ENCODE measurements at regions not wholly inside any gene's neighbourhood (a gene's known extent, or its start where the extent isn't known, plus 50 kb on each side); places are given as distances from the start of the nearest gene placed in this dataset.
"Not testable (repeated sequence)": the region's sequence is repeated elsewhere in the genome, so short reads cannot be mapped to it uniquely, and the experiment has no call there.

DNA sequence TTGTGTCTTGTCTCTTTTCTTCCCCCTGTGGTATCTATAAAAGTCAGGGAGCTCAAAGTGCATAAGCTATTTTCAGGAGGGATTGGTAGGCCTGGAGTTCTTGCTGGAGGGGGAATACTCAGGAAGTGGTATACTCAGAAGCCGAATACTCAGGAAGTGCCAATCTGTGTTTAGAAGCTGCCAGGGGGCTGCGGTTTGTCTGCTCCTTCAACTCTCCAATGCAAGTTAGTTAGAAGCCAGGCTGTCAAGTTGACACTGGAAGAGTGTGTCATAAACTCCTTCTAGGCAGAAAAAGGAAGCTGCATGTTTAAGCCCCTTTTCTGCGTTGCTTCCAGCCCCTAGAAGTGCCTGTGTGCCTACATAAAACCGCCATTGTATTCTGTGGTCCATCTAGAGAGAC, 366.5 kb downstream of the TAF11L14 start:
- Histone ChIP-seq H3K4me2 (ENCODE audit: low read length) (no peak overlapping the region), H3K27me3 (ENCODE audit: insufficient read depth, low read length) (no peaks in the 10 kb centered on the region), H3K9ac (ENCODE audit: low read length) (no peak overlapping the region), H2AK5ac (ENCODE audit: low read length) (no peak overlapping the region), H3K9me3 (ENCODE audit: insufficient read depth, low read depth, low read length) (no peaks in the 10 kb centered on the region), H3K23ac (ENCODE audit: low read length) (no peak overlapping the region), H3K4me3 (ENCODE audit: low read depth, low read length) (no peak overlapping the region), H2BK12ac (ENCODE audit: low read length) (no peak overlapping the region), H4K12ac (ENCODE audit: low read depth, low read length) (no peak overlapping the region), H3K27ac (ENCODE audit: low read depth, low read length) (no peak overlapping the region), H3K4me1 (ENCODE audit: control insufficient read depth in 1 of 2, insufficient read depth in 2 of 2, low read length in 2 of 2) (peaks cover 2 to 4% of the 10 kb centered on the region in 2 experiments), H3K14ac (ENCODE audit: low read length) (no peak overlapping the region), H3K79me2 (ENCODE audit: control insufficient read depth, insufficient read depth, low read length, poor library complexity) (no peaks in the 10 kb centered on the region), H3K36me3 (ENCODE audit: control insufficient read depth in 1 of 2, insufficient read depth in 2 of 2, low read length in 2 of 2) (no peaks in the 10 kb centered on the region), H4K8ac (ENCODE audit: low read depth, low read length) (no peak overlapping the region), H2AFZ (ENCODE audit: insufficient read depth, low read length, poor library complexity) (no peak overlapping the region), H2BK120ac (ENCODE audit: insufficient read depth, low read length, poor library complexity) (no peak overlapping the region), H4K91ac (ENCODE audit: low read depth, low read length) (no peak overlapping the region), H2BK5ac (ENCODE audit: low read depth, low read length, poor library complexity) (no peak overlapping the region), H3K4ac (ENCODE audit: low read depth, low read length) (no peak overlapping the region), H3K18ac (ENCODE audit: low read length) (no peak overlapping the region), H3K79me1 (ENCODE audit: low read length) (no peaks in the 10 kb centered on the region)
- no peak for DNase-seq
- no CpG with 5 or more reads among the region's 4 CpGs for WGBS (ENCODE audit: extremely low coverage, insufficient coverage, insufficient read length)

DNA sequence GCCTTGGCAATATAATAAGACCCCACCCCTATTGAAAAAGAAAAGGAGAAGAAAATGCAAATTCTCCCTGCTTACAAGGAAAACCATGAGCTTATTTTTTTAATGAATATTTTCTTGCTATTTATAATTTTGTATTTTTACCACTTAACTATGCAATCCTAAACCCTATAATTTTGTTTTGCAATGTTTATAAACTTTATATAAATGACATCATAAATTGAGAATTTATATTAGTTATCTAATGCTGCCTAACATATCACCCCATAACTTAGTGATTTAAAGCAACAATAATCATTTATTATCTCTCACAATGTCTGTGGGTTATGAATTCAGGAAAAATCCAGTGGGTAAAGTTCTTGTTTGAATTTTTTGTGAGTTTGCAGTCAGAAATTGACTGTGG, 369.1 kb downstream of the TAF11L14 start:
- Histone ChIP-seq H2AK5ac (ENCODE audit: low read length) (no peak overlapping the region), H3K9me3 (ENCODE audit: insufficient read depth, low read depth, low read length) (no peaks in the 10 kb centered on the region), H3K27ac (ENCODE audit: low read depth, low read length) (no peak overlapping the region), H3K18ac (ENCODE audit: low read length) (no peak overlapping the region), H3K79me1 (ENCODE audit: low read length) (no peaks in the 10 kb centered on the region), H3K36me3 (ENCODE audit: control insufficient read depth in 1 of 2, insufficient read depth in 2 of 2, low read length in 2 of 2) (no peaks in the 10 kb centered on the region), H3K23ac (ENCODE audit: low read length) (no peak overlapping the region), H2AFZ (ENCODE audit: insufficient read depth, low read length, poor library complexity) (no peak overlapping the region), H3K9ac (ENCODE audit: low read length) (no peak overlapping the region), H3K14ac (ENCODE audit: low read length) (no peak overlapping the region), H3K4me3 (ENCODE audit: low read depth, low read length) (no peak overlapping the region), H3K79me2 (ENCODE audit: control insufficient read depth, insufficient read depth, low read length, poor library complexity) (no peaks in the 10 kb centered on the region), H2BK5ac (ENCODE audit: low read depth, low read length, poor library complexity) (no peak overlapping the region), H3K4me2 (ENCODE audit: low read length) (no peak overlapping the region), H3K27me3 (ENCODE audit: insufficient read depth, low read length) (no peaks in the 10 kb centered on the region), H3K4ac (ENCODE audit: low read depth, low read length) (no peak overlapping the region), H2BK12ac (ENCODE audit: low read length) (no peak overlapping the region), H4K12ac (ENCODE audit: low read depth, low read length) (no peak overlapping the region), H3K4me1 (ENCODE audit: control insufficient read depth in 1 of 2, insufficient read depth in 2 of 2, low read length in 2 of 2) (peaks cover 2 to 4% of the 10 kb centered on the region in 2 experiments), H2BK120ac (ENCODE audit: insufficient read depth, low read length, poor library complexity) (no peak overlapping the region), H4K91ac (ENCODE audit: low read depth, low read length) (no peak overlapping the region), H4K8ac (ENCODE audit: low read depth, low read length) (no peak overlapping the region)
- DNase-seq = no peak

DNA sequence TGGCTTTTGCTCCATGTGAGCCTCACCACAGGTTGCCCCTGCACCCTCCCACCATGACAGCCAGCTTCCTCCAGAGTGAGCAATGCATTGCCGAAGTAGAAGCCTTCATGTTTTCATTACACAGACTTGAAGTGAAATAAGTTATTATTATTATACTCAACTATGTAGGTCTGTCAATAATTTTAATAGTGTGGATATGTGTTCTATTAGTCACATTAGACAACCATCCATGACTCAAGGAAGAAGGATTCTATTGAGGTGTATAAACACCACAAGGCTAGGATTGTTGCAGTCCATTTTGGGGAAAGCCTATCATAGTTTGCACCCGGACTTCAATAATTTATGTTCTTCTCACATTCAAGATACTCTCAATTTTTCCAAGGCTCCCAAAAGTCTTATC, 369.5 kb downstream of the TAF11L14 start:
- Histone ChIP-seq H3K27ac (ENCODE audit: low read depth, low read length) (no peak overlapping the region), H3K27me3 (ENCODE audit: insufficient read depth, low read length) (no peaks in the 10 kb centered on the region), H2BK120ac (ENCODE audit: insufficient read depth, low read length, poor library complexity) (no peak overlapping the region), H3K4ac (ENCODE audit: low read depth, low read length) (no peak overlapping the region), H3K9ac (ENCODE audit: low read length) (no peak overlapping the region), H3K4me3 (ENCODE audit: low read depth, low read length) (no peak overlapping the region), H3K36me3 (ENCODE audit: control insufficient read depth in 1 of 2, insufficient read depth in 2 of 2, low read length in 2 of 2) (no peaks in the 10 kb centered on the region), H3K23ac (ENCODE audit: low read length) (no peak overlapping the region), H3K79me2 (ENCODE audit: control insufficient read depth, insufficient read depth, low read length, poor library complexity) (no peaks in the 10 kb centered on the region), H2BK5ac (ENCODE audit: low read depth, low read length, poor library complexity) (no peak overlapping the region), H3K9me3 (ENCODE audit: insufficient read depth, low read depth, low read length) (no peaks in the 10 kb centered on the region), H3K4me1 (ENCODE audit: control insufficient read depth in 1 of 2, insufficient read depth in 2 of 2, low read length in 2 of 2) (peaks cover 2 to 4% of the 10 kb centered on the region in 2 experiments), H2AFZ (ENCODE audit: insufficient read depth, low read length, poor library complexity) (no peak overlapping the region), H4K12ac (ENCODE audit: low read depth, low read length) (no peak overlapping the region), H4K8ac (ENCODE audit: low read depth, low read length) (no peak overlapping the region), H3K14ac (ENCODE audit: low read length) (no peak overlapping the region), H3K79me1 (ENCODE audit: low read length) (no peaks in the 10 kb centered on the region), H3K18ac (ENCODE audit: low read length) (no peak overlapping the region), H2AK5ac (ENCODE audit: low read length) (no peak overlapping the region), H2BK12ac (ENCODE audit: low read length) (no peak overlapping the region), H4K91ac (ENCODE audit: low read depth, low read length) (no peak overlapping the region), H3K4me2 (ENCODE audit: low read length) (no peak overlapping the region)
- WGBS (ENCODE audit: extremely low coverage, insufficient coverage, insufficient read length) = no CpG with 5 or more reads among the region's 2 CpGs
- no peak for DNase-seq

DNA sequence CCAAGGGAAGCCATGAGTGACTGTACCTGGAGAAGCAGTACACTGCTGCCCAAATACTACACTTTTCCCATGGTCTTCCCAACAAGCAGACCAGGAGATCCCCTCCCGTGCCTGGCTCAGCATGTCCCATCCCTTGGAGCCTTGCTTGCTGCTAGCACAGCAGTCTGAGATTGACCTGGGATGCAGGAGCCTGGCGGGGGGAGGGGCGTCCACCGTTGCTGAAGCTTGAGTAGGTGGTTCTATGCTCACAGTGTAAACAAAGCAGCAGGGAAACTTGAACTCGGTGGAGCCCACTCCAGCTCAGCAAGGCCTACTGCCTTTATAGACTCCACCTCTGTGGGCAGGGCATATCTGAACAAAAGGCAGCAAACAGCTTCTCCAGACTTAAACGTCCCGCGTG, 372.0 kb downstream of the TAF11L14 start:
- H3K18ac ChIP-seq (ENCODE audit: low read length); H2BK5ac ChIP-seq (ENCODE audit: low read depth, low read length, poor library complexity); H3K79me1 ChIP-seq (ENCODE audit: low read length); H3K27me3 ChIP-seq (ENCODE audit: insufficient read depth, low read length); H3K4me2 ChIP-seq (ENCODE audit: low read length); H3K79me2 ChIP-seq (ENCODE audit: control insufficient read depth, insufficient read depth, low read length, poor library complexity); H3K9me3 ChIP-seq (ENCODE audit: insufficient read depth, low read depth, low read length); H3K4me3 ChIP-seq (ENCODE audit: low read depth, low read length); H3K36me3 ChIP-seq (ENCODE audit: control insufficient read depth in 1 of 2, insufficient read depth in 2 of 2, low read length in 2 of 2); H3K9ac ChIP-seq (ENCODE audit: low read length); H3K27ac ChIP-seq (ENCODE audit: low read depth, low read length); H4K8ac ChIP-seq (ENCODE audit: low read depth, low read length); H2AK5ac ChIP-seq (ENCODE audit: low read length); H2BK12ac ChIP-seq (ENCODE audit: low read length); H4K91ac ChIP-seq (ENCODE audit: low read depth, low read length); H2BK120ac ChIP-seq (ENCODE audit: insufficient read depth, low read length, poor library complexity); H3K4ac ChIP-seq (ENCODE audit: low read depth, low read length); DNase-seq; H3K14ac ChIP-seq (ENCODE audit: low read length); H3K4me1 ChIP-seq (ENCODE audit: control insufficient read depth in 1 of 2, insufficient read depth in 2 of 2, low read length in 2 of 2); H3K23ac ChIP-seq (ENCODE audit: low read length); H4K12ac ChIP-seq (ENCODE audit: low read depth, low read length); H2AFZ ChIP-seq (ENCODE audit: insufficient read depth, low read length, poor library complexity): not testable (repeated sequence)
- no CpG with 5 or more reads among the region's 8 CpGs for WGBS (ENCODE audit: extremely low coverage, insufficient coverage, insufficient read length)

DNA sequence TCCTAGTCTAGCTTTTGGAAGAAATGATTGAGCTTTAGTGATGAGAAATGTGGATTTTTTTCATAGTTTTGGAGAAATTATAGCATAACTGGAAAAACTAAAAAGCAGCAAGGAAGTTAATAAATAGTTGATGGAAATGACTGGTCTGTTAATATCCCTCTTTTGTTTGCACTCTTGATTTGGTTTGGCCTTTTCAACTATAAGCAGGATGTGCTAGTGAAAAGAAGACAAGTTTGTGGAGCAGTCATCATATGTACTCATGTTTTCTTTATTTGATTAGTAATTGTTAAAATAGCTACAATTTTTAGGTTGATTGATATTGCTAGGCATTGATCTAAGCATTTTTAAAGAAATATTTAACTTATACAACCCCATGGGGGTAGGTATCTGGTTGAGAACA, 374.7 kb downstream of the TAF11L14 start:
- H4K8ac ChIP-seq (ENCODE audit: low read depth, low read length) = no peak overlapping the region
- H2BK120ac ChIP-seq (ENCODE audit: insufficient read depth, low read length, poor library complexity) = no peak overlapping the region
- H3K23ac ChIP-seq (ENCODE audit: low read length) = no peak overlapping the region
- no peak for DNase-seq
- no peaks in the 10 kb centered on the region for H3K79me1 ChIP-seq (ENCODE audit: low read length)
- no peak overlapping the region for H3K4ac ChIP-seq (ENCODE audit: low read depth, low read length)
- no peaks in the 10 kb centered on the region for H3K79me2 ChIP-seq (ENCODE audit: control insufficient read depth, insufficient read depth, low read length, poor library complexity)
- no peak overlapping the region for H3K14ac ChIP-seq (ENCODE audit: low read length)
- H3K9me3 ChIP-seq (ENCODE audit: insufficient read depth, low read depth, low read length) = no peaks in the 10 kb centered on the region
- H2BK5ac ChIP-seq (ENCODE audit: low read depth, low read length, poor library complexity) = no peak overlapping the region
- no peak overlapping the region for H2BK12ac ChIP-seq (ENCODE audit: low read length)
- no peaks in the 10 kb centered on the region for H3K36me3 ChIP-seq (ENCODE audit: control insufficient read depth in 1 of 2, insufficient read depth in 2 of 2, low read length in 2 of 2)
- no peak overlapping the region for H3K4me2 ChIP-seq (ENCODE audit: low read length)
- H2AFZ ChIP-seq (ENCODE audit: insufficient read depth, low read length, poor library complexity) = no peak overlapping the region
- H3K4me3 ChIP-seq (ENCODE audit: low read depth, low read length) = no peak overlapping the region
- H3K27ac ChIP-seq (ENCODE audit: low read depth, low read length) = no peak overlapping the region
- no peaks in the 10 kb centered on the region for H3K4me1 ChIP-seq (ENCODE audit: control insufficient read depth in 1 of 2, insufficient read depth in 2 of 2, low read length in 2 of 2)
- no peak overlapping the region for H4K12ac ChIP-seq (ENCODE audit: low read depth, low read length)
- no peak overlapping the region for H3K18ac ChIP-seq (ENCODE audit: low read length)
- H4K91ac ChIP-seq (ENCODE audit: low read depth, low read length) = no peak overlapping the region
- H3K9ac ChIP-seq (ENCODE audit: low read length) = no peak overlapping the region
- H3K27me3 ChIP-seq (ENCODE audit: insufficient read depth, low read length) = no peaks in the 10 kb centered on the region
- H2AK5ac ChIP-seq (ENCODE audit: low read length) = no peak overlapping the region

Measured in trophoblast cell (in vitro differentiated cells and primary cell).